Ovary (tissue), 3 donors: ENCODE measurements at regions not wholly inside any gene's neighbourhood (a gene's known extent, or its start where the extent isn't known, plus 50 kb on each side); places are given as distances from the start of the nearest gene placed in this dataset.

Source experiments
- POLR2A ChIP-seq: fragments of 450-650 bp; IDR thresholded peaks from one replicate; pipeline ENCODE4 v1.6.1; 2017; ENCODE audit warnings: antibody characterized with exemption, mild to moderate bottlenecking, moderate library complexity
- TF ChIP-seq, protein P1 (sequence below), 3 donors: fragments of 450-650 bp in 2 of 3; fragments of 200-600 bp in 1 of 3; IDR thresholded peaks; one replicate each; pipeline versions ENCODE4 v1.5.1 to v1.8.0; 2016 to 2022; ENCODE audit warnings: antibody characterized with exemption in 3 of 3, mild to moderate bottlenecking in 1 of 3
- donor health status: DM: no; HTN: no; CAD: no.

GRCh38 chr1:212557739-212558692 lies 50.5 kb upstream of the ATF3 start:
- peak; percentile 4 for TF ChIP-seq POLR2A
- TF ChIP-seq, protein P1, sequence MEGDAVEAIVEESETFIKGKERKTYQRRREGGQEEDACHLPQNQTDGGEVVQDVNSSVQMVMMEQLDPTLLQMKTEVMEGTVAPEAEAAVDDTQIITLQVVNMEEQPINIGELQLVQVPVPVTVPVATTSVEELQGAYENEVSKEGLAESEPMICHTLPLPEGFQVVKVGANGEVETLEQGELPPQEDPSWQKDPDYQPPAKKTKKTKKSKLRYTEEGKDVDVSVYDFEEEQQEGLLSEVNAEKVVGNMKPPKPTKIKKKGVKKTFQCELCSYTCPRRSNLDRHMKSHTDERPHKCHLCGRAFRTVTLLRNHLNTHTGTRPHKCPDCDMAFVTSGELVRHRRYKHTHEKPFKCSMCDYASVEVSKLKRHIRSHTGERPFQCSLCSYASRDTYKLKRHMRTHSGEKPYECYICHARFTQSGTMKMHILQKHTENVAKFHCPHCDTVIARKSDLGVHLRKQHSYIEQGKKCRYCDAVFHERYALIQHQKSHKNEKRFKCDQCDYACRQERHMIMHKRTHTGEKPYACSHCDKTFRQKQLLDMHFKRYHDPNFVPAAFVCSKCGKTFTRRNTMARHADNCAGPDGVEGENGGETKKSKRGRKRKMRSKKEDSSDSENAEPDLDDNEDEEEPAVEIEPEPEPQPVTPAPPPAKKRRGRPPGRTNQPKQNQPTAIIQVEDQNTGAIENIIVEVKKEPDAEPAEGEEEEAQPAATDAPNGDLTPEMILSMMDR (IDR thresholded peaks at IDR 0.05), result no peak
